ENCODE measurements at regions not wholly inside any gene's neighbourhood (a gene's known extent, or its start where the extent isn't known, plus 50 kb on each side); places are given as distances from the start of the nearest gene placed in this dataset.
"Not testable (repeated sequence)": the region's sequence is repeated elsewhere in the genome, so short reads cannot be mapped to it uniquely, and the experiment has no call there.

- intact Hi-C loops (cut with micrococcal nuclease): no loop called here
- CTCF ChIA-PET: interaction anchor here (0.9 to 8.2 kb wide), 20 partner anchors 8 to 1113 kb away, joined by 3 to 242 read pairs (median 4); no protein-coding TSS in a partner anchor
- TF ChIP-seq, protein P1, sequence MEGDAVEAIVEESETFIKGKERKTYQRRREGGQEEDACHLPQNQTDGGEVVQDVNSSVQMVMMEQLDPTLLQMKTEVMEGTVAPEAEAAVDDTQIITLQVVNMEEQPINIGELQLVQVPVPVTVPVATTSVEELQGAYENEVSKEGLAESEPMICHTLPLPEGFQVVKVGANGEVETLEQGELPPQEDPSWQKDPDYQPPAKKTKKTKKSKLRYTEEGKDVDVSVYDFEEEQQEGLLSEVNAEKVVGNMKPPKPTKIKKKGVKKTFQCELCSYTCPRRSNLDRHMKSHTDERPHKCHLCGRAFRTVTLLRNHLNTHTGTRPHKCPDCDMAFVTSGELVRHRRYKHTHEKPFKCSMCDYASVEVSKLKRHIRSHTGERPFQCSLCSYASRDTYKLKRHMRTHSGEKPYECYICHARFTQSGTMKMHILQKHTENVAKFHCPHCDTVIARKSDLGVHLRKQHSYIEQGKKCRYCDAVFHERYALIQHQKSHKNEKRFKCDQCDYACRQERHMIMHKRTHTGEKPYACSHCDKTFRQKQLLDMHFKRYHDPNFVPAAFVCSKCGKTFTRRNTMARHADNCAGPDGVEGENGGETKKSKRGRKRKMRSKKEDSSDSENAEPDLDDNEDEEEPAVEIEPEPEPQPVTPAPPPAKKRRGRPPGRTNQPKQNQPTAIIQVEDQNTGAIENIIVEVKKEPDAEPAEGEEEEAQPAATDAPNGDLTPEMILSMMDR (IDR thresholded peaks at IDR 0.05): no peak
- TF ChIP-seq EZH2 (IDR thresholded peaks at IDR 0.05; ENCODE audit: borderline replicate concordance, insufficient read depth, low read depth, low read length, poor library complexity, severe bottlenecking): no peak
Measured at GRCh38 chr2:16755442-16755841, 89.8 kb upstream of the CYRIA start.

DNA sequence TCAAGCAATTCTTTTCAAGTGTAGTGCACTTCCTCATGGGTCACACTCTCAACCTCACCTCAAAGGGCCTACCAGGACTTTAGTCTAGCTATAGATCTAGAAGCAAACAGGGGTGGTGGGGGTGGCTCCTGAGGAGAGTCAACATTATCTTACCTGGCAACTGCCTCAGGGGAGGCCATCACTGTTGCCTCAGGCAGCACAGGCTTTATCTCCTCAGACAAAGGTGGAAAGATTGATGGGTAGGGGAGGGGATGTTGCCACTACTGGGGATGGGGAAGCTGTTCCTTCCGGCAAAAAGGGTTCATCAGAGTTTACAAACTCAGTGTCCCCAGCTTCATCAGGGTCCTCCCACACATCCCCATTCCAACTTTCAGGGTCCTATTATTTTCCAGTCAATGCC is 87.4 kb upstream of the CYRIA start:
- H3K36me3 ChIP-seq (replicated peaks in 1 of 2; ENCODE audit: control extremely low read depth in 1 of 2, control insufficient read depth in 1 of 2, extremely low read depth in 1 of 2, insufficient read depth in 2 of 2, low read length in 1 of 2); H3K27me3 ChIP-seq (replicated peaks in 1 of 4; ENCODE audit: control extremely low read depth in 1 of 4, control insufficient read depth in 3 of 4, insufficient read depth in 4 of 4, low read length in 3 of 4); H3K9ac ChIP-seq (ENCODE audit: low read length); H3K27ac ChIP-seq (ENCODE audit: low read length in 2 of 2); H3K79me2 ChIP-seq (ENCODE audit: control insufficient read depth, insufficient read depth, low read length); H3K4me1 Mint-ChIP-seq; POLR2A ChIA-PET; ATAC-seq (ENCODE audit: low read depth); H3K27me3 Mint-ChIP-seq; H2AFZ ChIP-seq (ENCODE audit: insufficient read depth, low read depth, low read length, poor library complexity, severe bottlenecking); H3K9me3 ChIP-seq (ENCODE audit: control extremely low read depth in 1 of 3, control insufficient read depth in 2 of 3, insufficient read depth in 1 of 3, low read length in 2 of 3); H3K4me1 ChIP-seq (ENCODE audit: control insufficient read depth in 2 of 2, insufficient read depth in 2 of 2, low read length in 2 of 2); H3K4me3 Mint-ChIP-seq; H3K4me2 ChIP-seq (replicated peaks; ENCODE audit: low read depth, low read length, poor library complexity, severe bottlenecking); intact Hi-C loops (cut with micrococcal nuclease); H3K4me3 ChIP-seq (ENCODE audit: control extremely low read depth in 1 of 5, extremely low read depth in 1 of 5, insufficient read depth in 1 of 5, low read depth in 2 of 5, low read length in 4 of 5); H3K27ac Mint-ChIP-seq; DNase-seq; H4K20me1 ChIP-seq (ENCODE audit: control insufficient read depth, insufficient read depth, low read length, poor library complexity, severe bottlenecking); H3K9me3 Mint-ChIP-seq (ENCODE audit: insufficient read depth): not testable (repeated sequence)
- CTCF ChIA-PET: interaction anchor here (1.0 to 8.2 kb wide), 4 partner anchors 10 to 200 kb away, joined by 3 to 242 read pairs (median 97); no protein-coding TSS in a partner anchor
- no CpG with 5 or more reads among the region's 1 CpG for WGBS (ENCODE audit: insufficient coverage)

More at GRCh38 chr2:16755442-16755841, 89.8 kb upstream of the CYRIA start:
- Histone ChIP-seq H3K4me1 (ENCODE audit: control insufficient read depth in 2 of 2, insufficient read depth in 2 of 2, low read length in 2 of 2) (peaks cover 3 to 4% of the 10 kb centered on the region in 2 donors), H3K9me3 (ENCODE audit: control extremely low read depth in 1 of 3, control insufficient read depth in 2 of 3, insufficient read depth in 1 of 3, low read length in 2 of 3) (no peaks in the 10 kb centered on the region), H3K27me3 (replicated peaks in 1 of 4; ENCODE audit: control extremely low read depth in 1 of 4, control insufficient read depth in 3 of 4, insufficient read depth in 4 of 4, low read length in 3 of 4) (no peaks in the 10 kb centered on the region), H3K27ac (ENCODE audit: low read length in 2 of 2) (no peak overlapping the region), H4K20me1 (ENCODE audit: control insufficient read depth, insufficient read depth, low read length, poor library complexity, severe bottlenecking) (no peaks in the 10 kb centered on the region), H3K4me3 (ENCODE audit: control extremely low read depth in 1 of 5, extremely low read depth in 1 of 5, insufficient read depth in 1 of 5, low read depth in 2 of 5, low read length in 4 of 5) (no peak overlapping the region), H3K79me2 (ENCODE audit: control insufficient read depth, insufficient read depth, low read length) (no peaks in the 10 kb centered on the region), H3K36me3 (replicated peaks in 1 of 2; ENCODE audit: control extremely low read depth in 1 of 2, control insufficient read depth in 1 of 2, extremely low read depth in 1 of 2, insufficient read depth in 2 of 2, low read length in 1 of 2) (no peaks in the 10 kb centered on the region), H2AFZ (ENCODE audit: insufficient read depth, low read depth, low read length, poor library complexity, severe bottlenecking) (no peak overlapping the region), H3K9ac (ENCODE audit: low read length) (no peak overlapping the region), H3K4me2 (replicated peaks; ENCODE audit: low read depth, low read length, poor library complexity, severe bottlenecking) (no peak overlapping the region)
- WGBS (ENCODE audit: insufficient coverage): 99% methylated on average over 8 of the region's 9 CpGs
- DNase-seq (no peak), ATAC-seq (ENCODE audit: low read depth) (no peak)
- no peak overlapping the region for H3K4me3 Mint-ChIP-seq
- H3K27ac Mint-ChIP-seq: no peak overlapping the region
- H3K27me3 Mint-ChIP-seq: no peaks in the 10 kb centered on the region
- H3K9me3 Mint-ChIP-seq (ENCODE audit: insufficient read depth): no peaks in the 10 kb centered on the region
- H3K4me1 Mint-ChIP-seq: peaks cover 5% of the 10 kb centered on the region
- POLR2A ChIA-PET: no interaction called here

- H3K79me2 ChIP-seq (ENCODE audit: control insufficient read depth, insufficient read depth, low read length); POLR2A ChIA-PET; H4K20me1 ChIP-seq (ENCODE audit: control insufficient read depth, insufficient read depth, low read length, poor library complexity, severe bottlenecking); CTCF ChIA-PET; H3K9me3 ChIP-seq (ENCODE audit: control extremely low read depth in 1 of 3, control insufficient read depth in 2 of 3, insufficient read depth in 1 of 3, low read length in 2 of 3); H3K4me3 Mint-ChIP-seq; H3K27me3 ChIP-seq (replicated peaks in 1 of 4; ENCODE audit: control extremely low read depth in 1 of 4, control insufficient read depth in 3 of 4, insufficient read depth in 4 of 4, low read length in 3 of 4); H2AFZ ChIP-seq (ENCODE audit: insufficient read depth, low read depth, low read length, poor library complexity, severe bottlenecking); DNase-seq; H3K27ac ChIP-seq (ENCODE audit: low read length in 2 of 2); H3K9ac ChIP-seq (ENCODE audit: low read length); H3K4me2 ChIP-seq (replicated peaks; ENCODE audit: low read depth, low read length, poor library complexity, severe bottlenecking); H3K36me3 ChIP-seq (replicated peaks in 1 of 2; ENCODE audit: control extremely low read depth in 1 of 2, control insufficient read depth in 1 of 2, extremely low read depth in 1 of 2, insufficient read depth in 2 of 2, low read length in 1 of 2); intact Hi-C loops (cut with micrococcal nuclease); H3K4me3 ChIP-seq (ENCODE audit: control extremely low read depth in 1 of 5, extremely low read depth in 1 of 5, insufficient read depth in 1 of 5, low read depth in 2 of 5, low read length in 4 of 5); H3K4me1 Mint-ChIP-seq; H3K4me1 ChIP-seq (ENCODE audit: control insufficient read depth in 2 of 2, insufficient read depth in 2 of 2, low read length in 2 of 2); H3K27ac Mint-ChIP-seq; H3K27me3 Mint-ChIP-seq; H3K9me3 Mint-ChIP-seq (ENCODE audit: insufficient read depth); ATAC-seq (ENCODE audit: low read depth): not testable (repeated sequence)
- WGBS (ENCODE audit: insufficient coverage): no CpG with 5 or more reads among the region's 1 CpG
Measured at GRCh38 chr2:16750925-16751214, 85.2 kb upstream of the CYRIA start.
